Left lung (tissue), 4 donors: ENCODE measurements at regions not wholly inside any gene's neighbourhood (a gene's known extent, or its start where the extent isn't known, plus 50 kb on each side); places are given as distances from the start of the nearest gene placed in this dataset.

Experiments used
- ATAC-seq: fragments of 200-7000 bp; cut with Tn5 transposase; one replicate; pipeline ENCODE4 v1.9.1; 2020; ENCODE audit warnings: moderate library complexity
- DNase-seq, 4 donors: peaks; one replicate each; pipeline ENCODE4 v3.0.0-alpha.2; 2013 to 2020
- H3K27ac ChIP-seq, 2 donors: fragments of 200-600 bp; sonication (generic) in 1 of 2; one replicate each; pipeline versions ENCODE4 v1.5.0 to v1.8.0; 2020 to 2021
- H3K27me3 ChIP-seq, 2 donors: fragments of 200-600 bp; sonication (generic) in 1 of 2; one replicate each; pipeline versions ENCODE4 v1.5.0 to v1.8.0; 2020 to 2021
- H3K36me3 ChIP-seq, 2 donors: fragments of 200-600 bp; sonication (generic) in 1 of 2; one replicate each; pipeline versions ENCODE4 v1.5.0 to v1.8.0; 2020 to 2021
- H3K4me1 ChIP-seq, 2 donors: fragments of 200-600 bp; one replicate each; pipeline ENCODE4 v1.8.0; 2021
- H3K4me3 ChIP-seq, 2 donors: fragments of 200-600 bp; sonication (generic) in 1 of 2; one replicate each; pipeline versions ENCODE4 v1.5.0 to v1.8.0; 2020 to 2021; ENCODE audit warnings: mild to moderate bottlenecking in 1 of 2
- H3K9me3 ChIP-seq, 2 donors: fragments of 200-600 bp; sonication (generic) in 1 of 2; one replicate each; pipeline versions ENCODE4 v1.5.0 to v1.8.0; 2020 to 2021
- CTCF ChIP-seq, 2 donors: fragments of 200-600 bp; sonication (generic) in 1 of 2; IDR thresholded peaks; one replicate each; pipeline versions ENCODE4 v1.5.0 to v1.8.0; 2021; ENCODE audit warnings: antibody characterized with exemption in 2 of 2
- intact Hi-C, 2 donors: fragments of 100-400 bp; cut with DNase I; formaldehyde crosslinking; loops; one replicate each; pipeline versions ENCODE4 v1.11.2 to v1.14.2; 2022
- donor health status: DM: no; HTN: yes; CAD: no.
- donor health status: DM: no; HTN: no; CAD: no.

- no peaks in the 10 kb centered on the region for H3K9me3 ChIP-seq
- H3K27ac ChIP-seq, result no peak overlapping the region
- H3K4me1 ChIP-seq, result no peaks in the 10 kb centered on the region
- intact Hi-C loops, result no loop called here
- no peak for DNase-seq
- TF ChIP-seq CTCF (IDR thresholded peaks at IDR 0.05), result no peak
- no peak overlapping the region for H3K4me3 ChIP-seq
- H3K27me3 ChIP-seq, result no peaks in the 10 kb centered on the region
- no peak for ATAC-seq
- no peaks in the 10 kb centered on the region for H3K36me3 ChIP-seq
Measured at GRCh38 chr14:34187061-34187460, 236.2 kb upstream of the EGLN3 start.

- intact Hi-C loops, result no loop called here
Measured at GRCh38 chr14:34184126-34184525, 233.3 kb upstream of the EGLN3 start.

GRCh38 chr14:34183478-34183877, 232.6 kb upstream of the EGLN3 start:
- H3K36me3 ChIP-seq, result no peaks in the 10 kb centered on the region
- H3K4me3 ChIP-seq, result no peak overlapping the region
- DNase-seq (no peak), ATAC-seq (no peak)
- no peak for TF ChIP-seq CTCF (IDR thresholded peaks at IDR 0.05)
- H3K27ac ChIP-seq, result no peak overlapping the region
- no peaks in the 10 kb centered on the region for H3K27me3 ChIP-seq
- H3K9me3 ChIP-seq, result no peaks in the 10 kb centered on the region
- no peaks in the 10 kb centered on the region for H3K4me1 ChIP-seq
- intact Hi-C loops, result no loop called here

More at GRCh38 chr14:34184126-34184525, 233.3 kb upstream of the EGLN3 start:
- H3K4me1 ChIP-seq, result no peaks in the 10 kb centered on the region
- ATAC-seq (no peak), DNase-seq (no peak)
- no peaks in the 10 kb centered on the region for H3K9me3 ChIP-seq
- no peak overlapping the region for H3K27ac ChIP-seq
- H3K4me3 ChIP-seq, result no peak overlapping the region
- H3K27me3 ChIP-seq, result no peaks in the 10 kb centered on the region
- no peak for TF ChIP-seq CTCF (IDR thresholded peaks at IDR 0.05)
- no peaks in the 10 kb centered on the region for H3K36me3 ChIP-seq

GRCh38 chr14:34181338-34181737, 230.5 kb upstream of the EGLN3 start:
- ATAC-seq, result no peak
- intact Hi-C loops, result no loop called here
- Histone ChIP-seq H3K4me1 (no peaks in the 10 kb centered on the region), H3K9me3 (no peaks in the 10 kb centered on the region), H3K27ac (no peak overlapping the region), H3K4me3 (no peak overlapping the region), H3K36me3 (no peaks in the 10 kb centered on the region), H3K27me3 (no peaks in the 10 kb centered on the region)
- no peak for TF ChIP-seq CTCF (IDR thresholded peaks at IDR 0.05)
- DNase-seq, result no peak

- TF ChIP-seq CTCF (IDR thresholded peaks at IDR 0.05), result no peak
- DNase-seq (no peak), ATAC-seq (no peak)
- Histone ChIP-seq H3K4me3 (no peak overlapping the region), H3K27me3 (no peaks in the 10 kb centered on the region), H3K4me1 (no peaks in the 10 kb centered on the region), H3K36me3 (no peaks in the 10 kb centered on the region), H3K9me3 (no peaks in the 10 kb centered on the region), H3K27ac (no peak overlapping the region)
- intact Hi-C loops, result no loop called here
Measured at GRCh38 chr14:34180869-34181268, 230.0 kb upstream of the EGLN3 start.
